ENCODE measurements at regions not wholly inside any gene's neighbourhood (a gene's known extent, or its start where the extent isn't known, plus 50 kb on each side); places are given as distances from the start of the nearest gene placed in this dataset.

DNA sequence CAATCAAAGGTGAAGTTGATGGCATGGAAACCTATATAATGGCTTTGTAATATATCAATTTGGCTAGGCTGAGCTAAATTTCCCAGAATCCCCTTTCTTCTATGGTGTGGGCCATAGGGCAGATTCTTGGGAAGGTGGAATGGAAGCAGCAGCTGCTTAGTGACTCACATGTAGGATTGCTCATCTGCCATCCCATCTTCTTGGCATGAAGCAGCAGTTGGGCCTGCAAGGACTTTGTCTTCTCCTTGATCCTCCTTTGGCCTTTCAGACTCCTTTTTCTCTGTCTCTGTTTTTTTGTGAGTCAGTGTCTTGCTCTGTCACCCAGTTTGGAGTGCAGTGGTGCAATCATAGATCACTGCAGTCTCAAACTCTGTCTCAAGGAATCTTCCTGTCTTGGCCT, 52.6 kb upstream of the CEP162 start:
- TF ChIP-seq POLR2AphosphoS5 (IDR thresholded peaks at IDR 0.05; ENCODE audit: borderline replicate concordance, low read depth, low read length): no peak
- TF ChIP-seq EZH2 (IDR thresholded peaks at IDR 0.05): no peak
- no peak for TF ChIP-seq FOXP2 (optimal IDR thresholded peaks at IDR 0.05; ENCODE audit: control extremely low read depth, extremely low read length, insufficient read depth)

Data from SK-N-MC (cell line).